BE2C (cell line): ENCODE measurements at regions not wholly inside any gene's neighbourhood (a gene's known extent, or its start where the extent isn't known, plus 50 kb on each side); places are given as distances from the start of the nearest gene placed in this dataset.

Experiments
- DNase-seq: peaks from one replicate; pipeline ENCODE4 v3.0.0-alpha.2; 2020
- H3K27me3 ChIP-seq: fragments of 250-450 bp; sonication (Bioruptor Pico); 2 replicates; pipeline ENCODE4 v1.5.1; 2020; ENCODE audit warnings: mild to moderate bottlenecking
- H3K36me3 ChIP-seq: fragments of 250-450 bp; sonication (Bioruptor Pico); 2 replicates; pipeline ENCODE4 v1.5.1; 2020; ENCODE audit warnings: mild to moderate bottlenecking
- H3K4me1 ChIP-seq: fragments of 250-450 bp; sonication (Bioruptor Pico); 2 replicates; pipeline ENCODE4 v1.5.1; 2020
- H3K4me3 ChIP-seq: 2 replicates; pipeline ENCODE4 v1.5.1; 2011; ENCODE audit warnings: low read depth, low read length
- H3K9me3 ChIP-seq: fragments of 250-450 bp; sonication (Bioruptor Pico); 2 replicates; pipeline ENCODE4 v1.5.1; 2020
- TF ChIP-seq, protein P1 (sequence below): IDR thresholded peaks from 2 replicates; pipeline ENCODE4 v1.5.1; 2012; ENCODE audit warnings: mild to moderate bottlenecking, low read depth, low read length

DNA sequence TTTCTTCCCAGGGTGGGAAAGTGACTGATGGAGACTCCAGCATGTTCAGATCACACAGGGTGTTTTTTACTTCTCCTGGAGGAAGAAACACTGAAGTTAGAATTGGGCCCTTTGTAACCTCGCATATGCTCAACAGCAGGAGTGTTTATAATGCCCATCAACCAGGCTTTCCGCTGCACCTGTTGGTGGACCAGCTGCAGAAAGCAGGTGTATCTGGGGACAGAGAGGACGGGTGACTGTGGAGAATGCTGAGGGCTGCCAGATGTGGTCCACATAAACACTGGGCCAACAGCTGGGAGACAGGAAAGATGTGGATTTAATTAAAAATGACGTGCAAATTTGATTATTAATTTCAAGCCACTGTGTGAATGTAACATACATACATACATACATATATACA, 335.5 kb upstream of the SPRED2 start:
- Histone ChIP-seq H3K9me3 (no peaks in the 10 kb centered on the region), H3K27me3 (no peaks in the 10 kb centered on the region)

DNA sequence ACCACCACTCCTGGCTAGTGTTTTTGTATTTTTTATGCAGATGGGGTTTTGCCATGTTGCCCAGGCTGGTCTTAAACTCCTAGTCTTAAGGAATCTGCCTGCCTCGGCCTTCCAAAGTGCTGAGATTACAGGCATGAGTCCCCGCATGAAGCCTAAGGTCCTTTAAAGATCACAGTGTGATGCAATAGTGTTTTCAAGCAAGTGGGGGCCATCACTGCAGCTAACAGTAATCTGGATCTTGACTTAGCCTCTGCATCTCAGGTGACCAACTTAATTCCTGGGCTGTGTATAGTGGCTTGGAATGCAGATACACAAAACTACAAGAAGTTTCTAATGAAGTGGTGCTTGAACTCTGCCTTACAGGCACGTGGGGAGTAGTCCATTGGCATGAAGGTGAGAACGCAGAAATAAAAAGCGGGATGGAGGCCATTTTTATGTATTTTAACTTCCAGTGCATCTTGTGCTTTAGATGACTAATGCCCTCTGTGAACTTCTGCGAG, 334.4 kb upstream of the SPRED2 start:
- no peaks in the 10 kb centered on the region for H3K27me3 ChIP-seq
- no peaks in the 10 kb centered on the region for H3K9me3 ChIP-seq
- H3K4me1 ChIP-seq: no peaks in the 10 kb centered on the region
- H3K36me3 ChIP-seq: no peaks in the 10 kb centered on the region
- TF ChIP-seq, protein P1, sequence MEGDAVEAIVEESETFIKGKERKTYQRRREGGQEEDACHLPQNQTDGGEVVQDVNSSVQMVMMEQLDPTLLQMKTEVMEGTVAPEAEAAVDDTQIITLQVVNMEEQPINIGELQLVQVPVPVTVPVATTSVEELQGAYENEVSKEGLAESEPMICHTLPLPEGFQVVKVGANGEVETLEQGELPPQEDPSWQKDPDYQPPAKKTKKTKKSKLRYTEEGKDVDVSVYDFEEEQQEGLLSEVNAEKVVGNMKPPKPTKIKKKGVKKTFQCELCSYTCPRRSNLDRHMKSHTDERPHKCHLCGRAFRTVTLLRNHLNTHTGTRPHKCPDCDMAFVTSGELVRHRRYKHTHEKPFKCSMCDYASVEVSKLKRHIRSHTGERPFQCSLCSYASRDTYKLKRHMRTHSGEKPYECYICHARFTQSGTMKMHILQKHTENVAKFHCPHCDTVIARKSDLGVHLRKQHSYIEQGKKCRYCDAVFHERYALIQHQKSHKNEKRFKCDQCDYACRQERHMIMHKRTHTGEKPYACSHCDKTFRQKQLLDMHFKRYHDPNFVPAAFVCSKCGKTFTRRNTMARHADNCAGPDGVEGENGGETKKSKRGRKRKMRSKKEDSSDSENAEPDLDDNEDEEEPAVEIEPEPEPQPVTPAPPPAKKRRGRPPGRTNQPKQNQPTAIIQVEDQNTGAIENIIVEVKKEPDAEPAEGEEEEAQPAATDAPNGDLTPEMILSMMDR: no peak
- no peak overlapping the region for H3K4me3 ChIP-seq
- DNase-seq: no peak

More for the DNA sequence above, 335.5 kb upstream of the SPRED2 start:
- no peaks in the 10 kb centered on the region for H3K4me1 ChIP-seq
- no peaks in the 10 kb centered on the region for H3K36me3 ChIP-seq
- H3K4me3 ChIP-seq: no peak overlapping the region
- DNase-seq: no peak
- TF ChIP-seq, protein P1: no peak

DNA sequence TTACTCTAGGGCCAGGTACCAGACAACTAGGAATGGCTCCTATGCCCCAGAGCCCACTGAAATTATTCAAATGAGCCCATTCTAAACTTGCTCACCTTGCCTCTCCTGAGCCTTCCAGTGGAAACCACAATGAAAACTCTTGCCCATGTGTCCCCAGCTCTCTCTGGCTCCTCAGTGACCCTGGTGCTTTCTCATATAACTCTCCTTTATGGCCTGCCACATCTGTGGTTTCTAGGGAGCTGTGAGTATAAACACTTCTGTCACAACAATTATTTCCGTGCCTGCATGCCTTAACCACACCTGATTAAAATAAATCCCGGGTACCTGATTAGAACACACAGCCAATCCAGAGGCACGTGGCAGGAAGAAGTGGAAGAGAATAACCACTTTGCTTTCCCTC, 333.0 kb upstream of the SPRED2 start:
- TF ChIP-seq, protein P1: no peak
- H3K9me3 ChIP-seq: no peaks in the 10 kb centered on the region
- H3K27me3 ChIP-seq: no peaks in the 10 kb centered on the region
- no peaks in the 10 kb centered on the region for H3K4me1 ChIP-seq
- H3K36me3 ChIP-seq: no peaks in the 10 kb centered on the region
- no peak overlapping the region for H3K4me3 ChIP-seq
- no peak for DNase-seq

DNA sequence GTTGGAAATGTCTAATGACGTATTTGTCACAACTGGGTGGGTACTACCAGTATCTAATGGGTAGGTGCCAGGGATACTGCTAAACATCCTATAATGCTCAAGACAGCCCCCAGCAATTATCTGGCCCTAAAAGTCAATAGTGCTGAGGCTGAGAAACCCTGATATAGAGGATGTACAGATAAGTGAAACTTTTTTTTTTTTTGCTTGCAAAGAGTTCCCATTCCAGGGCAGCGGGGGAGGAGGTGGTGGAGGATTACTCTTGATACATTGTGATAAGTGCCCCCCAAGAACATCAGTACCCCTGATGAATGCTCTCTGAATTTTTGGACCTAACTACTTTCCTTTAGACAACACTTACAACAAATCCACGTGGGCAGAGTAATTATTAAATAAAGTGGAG, 329.7 kb upstream of the SPRED2 start:
- Histone ChIP-seq H3K9me3 (no peaks in the 10 kb centered on the region), H3K36me3 (no peaks in the 10 kb centered on the region), H3K4me1 (no peaks in the 10 kb centered on the region), H3K4me3 (no peak overlapping the region), H3K27me3 (no peaks in the 10 kb centered on the region)
- no peak for DNase-seq
- TF ChIP-seq, protein P1: no peak

DNA sequence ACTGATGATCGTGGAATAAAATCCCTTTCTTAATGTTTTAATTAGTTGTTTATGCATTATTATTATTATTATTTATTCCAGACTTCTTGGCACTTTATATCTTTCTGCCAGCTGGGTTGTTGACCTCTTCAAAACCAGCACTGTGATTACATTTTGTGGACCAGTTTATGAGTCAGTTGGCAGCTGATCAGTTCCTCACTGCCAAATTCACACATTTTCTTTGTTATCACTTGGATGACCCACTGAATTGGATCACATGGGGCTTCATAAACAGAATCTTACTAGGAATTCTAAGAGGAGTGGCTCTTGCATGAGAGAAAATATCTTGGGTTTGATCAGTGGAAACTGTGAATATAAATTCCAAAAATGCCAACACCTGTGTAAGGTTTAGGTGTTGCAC, 321.8 kb upstream of the SPRED2 start:
- H3K4me1 ChIP-seq: no peaks in the 10 kb centered on the region
- no peaks in the 10 kb centered on the region for H3K9me3 ChIP-seq
- TF ChIP-seq, protein P1: no peak
- no peak for DNase-seq
- no peak overlapping the region for H3K4me3 ChIP-seq
- no peaks in the 10 kb centered on the region for H3K36me3 ChIP-seq
- H3K27me3 ChIP-seq: no peaks in the 10 kb centered on the region

DNA sequence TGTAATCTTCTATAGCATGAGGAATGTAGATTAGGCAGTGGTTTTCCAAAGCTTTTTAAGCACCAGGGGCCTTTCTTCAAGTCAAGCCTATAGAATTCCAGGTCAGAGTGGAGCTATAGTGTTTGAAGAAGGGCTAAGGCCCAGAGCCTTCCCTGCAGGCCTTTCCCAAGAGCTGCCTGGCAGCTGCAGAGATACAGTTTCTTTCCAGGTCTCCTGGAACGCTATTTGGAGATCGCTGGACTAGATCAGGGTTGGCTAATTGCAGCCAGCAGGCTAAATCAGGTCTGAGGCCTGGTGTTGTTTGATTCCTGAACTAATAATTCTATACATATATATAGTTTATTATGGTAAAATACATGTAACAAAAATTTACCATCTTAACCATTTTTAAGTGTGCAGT, 319.0 kb upstream of the SPRED2 start:
- Histone ChIP-seq H3K27me3 (no peaks in the 10 kb centered on the region), H3K4me1 (no peaks in the 10 kb centered on the region), H3K4me3 (no peak overlapping the region), H3K36me3 (no peaks in the 10 kb centered on the region), H3K9me3 (no peaks in the 10 kb centered on the region)
- DNase-seq: peak; percentile 4
- TF ChIP-seq, protein P1: no peak
